ENCODE measurements at regions not wholly inside any gene's neighbourhood (a gene's known extent, or its start where the extent isn't known, plus 50 kb on each side); places are given as distances from the start of the nearest gene placed in this dataset.

GRCh38 chr12:125954362-125954761, 889.1 kb downstream of the AACS start:
- TF ChIP-seq CTCF (conservative IDR thresholded peaks at IDR 0.05; ENCODE audit: low read depth, low read length) (no peak), EZH2 (IDR thresholded peaks at IDR 0.05; ENCODE audit: low read length, unreplicated experiment) (no peak)

Measured in PC-3 (cell line).